OCI-LY1 (cell line): ENCODE measurements at regions not wholly inside any gene's neighbourhood (a gene's known extent, or its start where the extent isn't known, plus 50 kb on each side); places are given as distances from the start of the nearest gene placed in this dataset.

Experiments used
- EZH2 ChIP-seq: fragments of 200-600 bp; sonication (generic), shearing (Covaris generic); IDR thresholded peaks from 2 replicates; pipeline ENCODE4 v1.8.0; 2017; ENCODE audit warnings: borderline replicate concordance, mixed run types, mild to moderate bottlenecking, antibody characterized with exemption, low read length, moderate library complexity, mixed read lengths
- TF ChIP-seq, protein P1 (sequence below): fragments of 200-600 bp; sonication (generic), shearing (Covaris generic); IDR thresholded peaks from 2 replicates; pipeline ENCODE4 v1.5.1; 2017; ENCODE audit warnings: mild to moderate bottlenecking, antibody characterized with exemption, low read length, moderate library complexity, mixed read lengths

DNA sequence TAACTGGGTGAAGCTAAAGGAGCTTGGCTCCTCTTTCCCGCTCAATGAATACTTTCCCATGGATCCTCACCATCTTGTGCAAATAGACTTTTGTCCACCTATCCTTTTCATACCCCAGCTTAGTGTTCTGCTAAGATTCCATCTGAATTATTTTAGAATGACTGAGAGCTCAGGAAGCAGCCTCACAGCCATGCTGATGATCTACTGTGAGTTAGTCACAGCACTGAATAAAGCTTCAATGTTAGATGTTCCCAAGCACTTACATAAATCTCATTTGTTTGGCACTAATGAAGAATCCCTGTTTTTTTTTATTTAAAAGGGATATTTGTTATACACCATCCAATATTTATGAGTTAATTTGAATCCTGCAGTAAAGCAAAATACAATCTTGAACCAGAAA is 317.6 kb upstream of the TRPC7 start:
- TF ChIP-seq, protein P1, sequence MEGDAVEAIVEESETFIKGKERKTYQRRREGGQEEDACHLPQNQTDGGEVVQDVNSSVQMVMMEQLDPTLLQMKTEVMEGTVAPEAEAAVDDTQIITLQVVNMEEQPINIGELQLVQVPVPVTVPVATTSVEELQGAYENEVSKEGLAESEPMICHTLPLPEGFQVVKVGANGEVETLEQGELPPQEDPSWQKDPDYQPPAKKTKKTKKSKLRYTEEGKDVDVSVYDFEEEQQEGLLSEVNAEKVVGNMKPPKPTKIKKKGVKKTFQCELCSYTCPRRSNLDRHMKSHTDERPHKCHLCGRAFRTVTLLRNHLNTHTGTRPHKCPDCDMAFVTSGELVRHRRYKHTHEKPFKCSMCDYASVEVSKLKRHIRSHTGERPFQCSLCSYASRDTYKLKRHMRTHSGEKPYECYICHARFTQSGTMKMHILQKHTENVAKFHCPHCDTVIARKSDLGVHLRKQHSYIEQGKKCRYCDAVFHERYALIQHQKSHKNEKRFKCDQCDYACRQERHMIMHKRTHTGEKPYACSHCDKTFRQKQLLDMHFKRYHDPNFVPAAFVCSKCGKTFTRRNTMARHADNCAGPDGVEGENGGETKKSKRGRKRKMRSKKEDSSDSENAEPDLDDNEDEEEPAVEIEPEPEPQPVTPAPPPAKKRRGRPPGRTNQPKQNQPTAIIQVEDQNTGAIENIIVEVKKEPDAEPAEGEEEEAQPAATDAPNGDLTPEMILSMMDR: no peak
- no peak for TF ChIP-seq EZH2
